Spleen (tissue), 11 donors: ENCODE measurements at regions not wholly inside any gene's neighbourhood (a gene's known extent, or its start where the extent isn't known, plus 50 kb on each side); places are given as distances from the start of the nearest gene placed in this dataset.

Source experiments
- DNase-seq: peaks from one replicate; pipeline ENCODE4 v3.0.0-alpha.2; 2020
- H3K27ac ChIP-seq, 8 donors: fragments of 200-600 bp; sonication (generic) in 7 of 8; 1 replicate in 4 of 8; 2 replicates in 4 of 8; pipeline versions ENCODE4 v1.5.0 to v1.8.0; 2016 to 2021; ENCODE audit warnings: inconsistent platforms in 4 of 8, mild to moderate bottlenecking in 4 of 8, moderate library complexity in 1 of 8
- H3K27me3 ChIP-seq, 7 donors: fragments of 200-600 bp; sonication (generic) in 6 of 7; replicated peaks in 1 of 7; 1 replicate in 4 of 7; 2 replicates in 3 of 7; pipeline versions ENCODE4 v1.5.0 to v1.8.0; 2016 to 2021; ENCODE audit warnings: inconsistent platforms in 3 of 7, mild to moderate bottlenecking in 1 of 7
- H3K36me3 ChIP-seq, 6 donors: fragments of 200-600 bp; sonication (generic) in 5 of 6; 1 replicate in 4 of 6; 2 replicates in 2 of 6; pipeline versions ENCODE4 v1.5.0 to v1.8.0; 2016 to 2021; ENCODE audit warnings: inconsistent platforms in 2 of 6
- H3K4me1 ChIP-seq, 6 donors: fragments of 200-600 bp; sonication (generic) in 5 of 6; 1 replicate in 3 of 6; 2 replicates in 3 of 6; pipeline versions ENCODE4 v1.5.0 to v1.8.0; 2016 to 2021; ENCODE audit warnings: inconsistent platforms in 3 of 6
- H3K4me3 ChIP-seq, 8 donors: fragments of 200-600 bp; sonication (generic) in 7 of 8; 1 replicate in 4 of 8; 2 replicates in 4 of 8; pipeline versions ENCODE4 v1.5.0 to v1.8.0; 2016 to 2021; ENCODE audit warnings: inconsistent platforms in 4 of 8, mild to moderate bottlenecking in 4 of 8, moderate library complexity in 2 of 8
- H3K9me3 ChIP-seq, 8 donors: fragments of 200-600 bp; sonication (generic) in 7 of 8; 1 replicate in 4 of 8; 2 replicates in 4 of 8; pipeline versions ENCODE4 v1.5.0 to v1.8.0; 2016 to 2021; ENCODE audit warnings: inconsistent platforms in 4 of 8
- CTCF ChIP-seq, 11 experiments: fragments of 200-600 bp in 7 of 11; fragments of 450-650 bp in 4 of 11; sonication (generic) in 4 of 11; IDR thresholded peaks in 8 of 11; conservative IDR thresholded peaks in 3 of 11; 1 replicate in 7 of 11; 2 replicates in 4 of 11; pipeline versions ENCODE4 v1.4.0 to v1.8.0; 2016 to 2021; ENCODE audit warnings: antibody characterized with exemption in 11 of 11, inconsistent platforms in 4 of 11, mild to moderate bottlenecking in 1 of 11
- POLR2A ChIP-seq, 3 donors: fragments of 450-650 bp; IDR thresholded peaks; one replicate each; pipeline ENCODE4 v1.5.1; 2017; ENCODE audit warnings: antibody characterized with exemption in 3 of 3, mild to moderate bottlenecking in 1 of 3
- POLR2AphosphoS5 ChIP-seq, 3 donors: sonication (generic); formaldehyde crosslinking; IDR thresholded peaks; one replicate each; pipeline ENCODE4 v1.5.1; 2017; ENCODE audit warnings: antibody characterized with exemption in 3 of 3
- WGBS, 5 donors: extraction: QIAGEN DNeasy Blood & Tissue Kit in 3 of 5; methylation state at CpG; one replicate each; pipeline versions ENCODE4 v1.1.5 to v1.1.7; 2013 to 2018; 5-methylcytosine and 5-hydroxymethylcytosine counted together
- intact Hi-C: fragments of 100-400 bp; cut with DNase I; formaldehyde crosslinking; loops from one replicate; pipeline ENCODE4 v1.15.0; 2023; ENCODE audit warnings: low total_unique reads
- donor health status: healthy with polysubstance abuse.
- donor health status: DM: no; HTN: no; CAD: no; lungs with moderate emphysema.
- donor health status: DM: no; HTN: no; CAD: no.
- donor health status: Bipolar disorder and iron deficiency.
- donor health status: healthy.
- donor health status: DM: no; HTN: no; CAD: no.
- donor health status: DM: yes; HTN: yes; CAD: no.

GRCh38 chr10:131683941-131684340, 216.9 kb upstream of the PPP2R2D start:
- intact Hi-C loops: no loop called here
- WGBS, 5 donors: 88 to 92% (median 90%) methylated on average over 10 to 12 of the region's 12 CpGs
- peaks cover 0 to 36% (median 0%) of the 10 kb centered on the region in 7 donors for H3K27me3 ChIP-seq
- no peaks in the 10 kb centered on the region for H3K9me3 ChIP-seq
- no peak overlapping the region for H3K4me3 ChIP-seq
- DNase-seq: no peak
- TF ChIP-seq CTCF (IDR thresholded peaks at IDR 0.05 in 8 of 11, conservative IDR thresholded peaks at IDR 0.05 in 3 of 11): no peak
- no peak for TF ChIP-seq POLR2A (IDR thresholded peaks at IDR 0.05)
- no peak for TF ChIP-seq POLR2AphosphoS5 (IDR thresholded peaks at IDR 0.05)
- H3K4me1 ChIP-seq: no peaks in the 10 kb centered on the region
- H3K27ac ChIP-seq: no peak overlapping the region
- H3K36me3 ChIP-seq: no peaks in the 10 kb centered on the region

- TF ChIP-seq POLR2AphosphoS5 (IDR thresholded peaks at IDR 0.05) (no peak), CTCF (IDR thresholded peaks at IDR 0.05 in 8 of 11, conservative IDR thresholded peaks at IDR 0.05 in 3 of 11) (no peak), POLR2A (IDR thresholded peaks at IDR 0.05) (no peak)
- H3K36me3 ChIP-seq: no peaks in the 10 kb centered on the region
- H3K4me1 ChIP-seq: no peaks in the 10 kb centered on the region
- peak; percentile 42 for DNase-seq
- 62 to 72% (median 66%) methylated on average over 7 of the region's 7 CpGs for WGBS, 5 donors
- intact Hi-C loops: no loop called here
- no peak overlapping the region for H3K4me3 ChIP-seq
- H3K27ac ChIP-seq: no peak overlapping the region
- peaks cover 0 to 31% (median 0%) of the 10 kb centered on the region in 7 donors for H3K27me3 ChIP-seq
- no peaks in the 10 kb centered on the region for H3K9me3 ChIP-seq
Observed at GRCh38 chr10:131685007-131685406, 215.8 kb upstream of the PPP2R2D start.

GRCh38 chr10:131685576-131685975, 215.2 kb upstream of the PPP2R2D start:
- TF ChIP-seq POLR2A (IDR thresholded peaks at IDR 0.05): no peak
- no peak for TF ChIP-seq POLR2AphosphoS5 (IDR thresholded peaks at IDR 0.05)
- no peak for TF ChIP-seq CTCF (IDR thresholded peaks at IDR 0.05 in 8 of 11, conservative IDR thresholded peaks at IDR 0.05 in 3 of 11)
- peaks cover 0 to 31% (median 0%) of the 10 kb centered on the region in 7 donors for H3K27me3 ChIP-seq
- no peaks in the 10 kb centered on the region for H3K9me3 ChIP-seq
- no peaks in the 10 kb centered on the region for H3K4me1 ChIP-seq
- peak; percentile 61 for DNase-seq
- 84 to 90% (median 85%) methylated on average over 10 of the region's 10 CpGs for WGBS, 5 donors
- no peaks in the 10 kb centered on the region for H3K36me3 ChIP-seq
- no peak overlapping the region for H3K27ac ChIP-seq
- intact Hi-C loops: no loop called here
- H3K4me3 ChIP-seq: no peak overlapping the region

GRCh38 chr10:131686781-131687420, 213.9 kb upstream of the PPP2R2D start:
- Histone ChIP-seq H3K36me3 (no peaks in the 10 kb centered on the region), H3K27ac (no peak overlapping the region), H3K4me3 (no peak overlapping the region), H3K4me1 (no peaks in the 10 kb centered on the region), H3K27me3 (peaks cover 0 to 26% (median 0%) of the 10 kb centered on the region in 7 donors), H3K9me3 (no peaks in the 10 kb centered on the region)
- peak; percentile 68 for DNase-seq
- no peak for TF ChIP-seq CTCF (IDR thresholded peaks at IDR 0.05 in 8 of 11, conservative IDR thresholded peaks at IDR 0.05 in 3 of 11)
- no peak for TF ChIP-seq POLR2AphosphoS5 (IDR thresholded peaks at IDR 0.05)
- no peak for TF ChIP-seq POLR2A (IDR thresholded peaks at IDR 0.05)
- 39 to 49% (median 44%) methylated on average over 17 of the region's 17 CpGs for WGBS, 5 donors
- intact Hi-C loops: no loop called here
